H1 (cell line): ENCODE measurements at regions not wholly inside any gene's neighbourhood (a gene's known extent, or its start where the extent isn't known, plus 50 kb on each side); places are given as distances from the start of the nearest gene placed in this dataset.

Source experiments
- CHD7 ChIP-seq: fragments of 300-600 bp; sonication (generic); IDR thresholded peaks from 2 replicates; pipeline ENCODE4 v1.7.1; 2012; ENCODE audit warnings: low read length, moderate library complexity, mild to moderate bottlenecking, inconsistent platforms; ENCODE audit not compliant: insufficient replicate concordance
- KDM4A ChIP-seq: IDR thresholded peaks from one replicate; pipeline ENCODE4 v1.7.1; 2012; ENCODE audit warnings: low read depth, mild to moderate bottlenecking, moderate library complexity, low read length, inconsistent platforms; ENCODE audit not compliant: severe bottlenecking
- TCF12 ChIP-seq: IDR thresholded peaks from 2 replicates; pipeline ENCODE4 v1.6.1; 2011; ENCODE audit warnings: low read depth, mild to moderate bottlenecking, low read length

GRCh38 chr12:63220921-63221320 is 69.9 kb upstream of the AVPR1A start (continued):
- TF ChIP-seq CHD7 (no peak), TCF12 (no peak), KDM4A (no peak)
